SK-N-SH treated with all-trans-retinoic acid at 6 μM for 48 hours (cell line): ENCODE measurements at regions not wholly inside any gene's neighbourhood (a gene's known extent, or its start where the extent isn't known, plus 50 kb on each side); places are given as distances from the start of the nearest gene placed in this dataset.

ENCODE experiments used
- ATAC-seq: fragments of 200-7000 bp; cut with Tn5 transposase; 3 replicates; pipeline ENCODE4 v1.9.1; 2020; ENCODE audit warnings: mild to moderate bottlenecking, moderate library complexity
- BACH2 ChIP-seq: fragments of 250-450 bp; sonication (Bioruptor Pico); IDR thresholded peaks from 2 replicates; pipeline ENCODE4 v1.9.0; 2021; ENCODE audit warnings: mild to moderate bottlenecking, borderline replicate concordance
- CSDC2 ChIP-seq: fragments of 250-450 bp; sonication (Bioruptor Pico); IDR thresholded peaks from 2 replicates; pipeline ENCODE4 v1.5.0; 2020; ENCODE audit warnings: mild to moderate bottlenecking, moderate library complexity
- ESRRG ChIP-seq: fragments of 250-450 bp; sonication (Bioruptor Pico); IDR thresholded peaks from 2 replicates; pipeline ENCODE4 v1.6.1; 2021; ENCODE audit warnings: mild to moderate bottlenecking
- GLIS3 ChIP-seq: fragments of 250-450 bp; sonication (Bioruptor Pico); IDR thresholded peaks from 2 replicates; pipeline ENCODE4 v1.5.0; 2020; ENCODE audit warnings: mild to moderate bottlenecking, moderate library complexity
- ISL1 ChIP-seq: fragments of 250-450 bp; sonication (Bioruptor Pico); IDR thresholded peaks from 2 replicates; pipeline ENCODE4 v2.1.2; 2022; ENCODE audit warnings: mild to moderate bottlenecking, moderate library complexity
- OSR1 ChIP-seq: fragments of 250-450 bp; sonication (Bioruptor Pico); IDR thresholded peaks from 2 replicates; pipeline ENCODE4 v1.8.0; 2022; ENCODE audit warnings: moderate library complexity, mild to moderate bottlenecking, inconsistent platforms
- PPARA ChIP-seq: fragments of 250-450 bp; sonication (Bioruptor Pico); IDR thresholded peaks from 2 replicates; pipeline ENCODE4 v1.5.0; 2020; ENCODE audit warnings: mild to moderate bottlenecking, borderline replicate concordance
- RARB ChIP-seq: fragments of 250-450 bp; sonication (Bioruptor Pico); IDR thresholded peaks from 2 replicates; pipeline ENCODE4 v1.8.0; 2021; ENCODE audit warnings: mild to moderate bottlenecking, moderate library complexity
- SNAI2 ChIP-seq: fragments of 250-450 bp; sonication (Bioruptor Pico); IDR thresholded peaks from 2 replicates; pipeline ENCODE4 v1.5.0; 2020; ENCODE audit warnings: mild to moderate bottlenecking, moderate library complexity
- TCF4 ChIP-seq: fragments of 250-450 bp; sonication (Bioruptor Pico); IDR thresholded peaks from 2 replicates; pipeline ENCODE4 v1.8.0; 2021; ENCODE audit warnings: mild to moderate bottlenecking, moderate library complexity, borderline replicate concordance
- TOX ChIP-seq: fragments of 250-450 bp; sonication (Bioruptor Pico); IDR thresholded peaks from 2 replicates; pipeline ENCODE4 v1.8.0; 2021; ENCODE audit warnings: mild to moderate bottlenecking, moderate library complexity, borderline replicate concordance
- ZC3H10 ChIP-seq: fragments of 250-450 bp; sonication (Bioruptor Pico); IDR thresholded peaks from 2 replicates; pipeline ENCODE4 v1.5.1; 2021; ENCODE audit warnings: mild to moderate bottlenecking, moderate library complexity
- ZFP3 ChIP-seq: fragments of 250-450 bp; sonication (Bioruptor Pico); IDR thresholded peaks from 2 replicates; pipeline ENCODE4 v1.5.0; 2020; ENCODE audit warnings: mild to moderate bottlenecking, moderate library complexity
- ZFP30 ChIP-seq: fragments of 450-650 bp; formaldehyde crosslinking; IDR thresholded peaks from 2 replicates; pipeline ENCODE4 v1.5.0; 2022; ENCODE audit warnings: mild to moderate bottlenecking, moderate library complexity
- ZNF565 ChIP-seq: fragments of 450-650 bp; formaldehyde crosslinking; conservative IDR thresholded peaks from 2 replicates; pipeline ENCODE4 v1.5.0; 2020; ENCODE audit warnings: low read depth, mild to moderate bottlenecking, moderate library complexity
- ZNF8 ChIP-seq: fragments of 450-650 bp; formaldehyde crosslinking; IDR thresholded peaks from 2 replicates; pipeline ENCODE4 v1.5.0; 2020; ENCODE audit warnings: mild to moderate bottlenecking, moderate library complexity
- TF ChIP-seq, protein P1 (sequence below): fragments of 250-450 bp; sonication (Bioruptor Pico); IDR thresholded peaks from 2 replicates; pipeline ENCODE4 v1.5.1; 2021; ENCODE audit warnings: mild to moderate bottlenecking, moderate library complexity
- TF ChIP-seq, protein P2 (sequence below): fragments of 250-450 bp; sonication (Bioruptor Pico); IDR thresholded peaks from 2 replicates; pipeline ENCODE4 v1.5.1; 2020; ENCODE audit warnings: low read depth, mild to moderate bottlenecking, moderate library complexity
- TF ChIP-seq, protein P3 (sequence below): fragments of 250-450 bp; sonication (Bioruptor Pico); IDR thresholded peaks from 2 replicates; pipeline ENCODE4 v1.8.0; 2020; ENCODE audit warnings: mild to moderate bottlenecking, moderate library complexity, borderline replicate concordance
- TF ChIP-seq, protein P4 (sequence below): fragments of 250-450 bp; sonication (Bioruptor Pico); IDR thresholded peaks from 2 replicates; pipeline ENCODE4 v1.8.0; 2021; ENCODE audit warnings: low read depth, mild to moderate bottlenecking, moderate library complexity, borderline replicate concordance

DNA sequence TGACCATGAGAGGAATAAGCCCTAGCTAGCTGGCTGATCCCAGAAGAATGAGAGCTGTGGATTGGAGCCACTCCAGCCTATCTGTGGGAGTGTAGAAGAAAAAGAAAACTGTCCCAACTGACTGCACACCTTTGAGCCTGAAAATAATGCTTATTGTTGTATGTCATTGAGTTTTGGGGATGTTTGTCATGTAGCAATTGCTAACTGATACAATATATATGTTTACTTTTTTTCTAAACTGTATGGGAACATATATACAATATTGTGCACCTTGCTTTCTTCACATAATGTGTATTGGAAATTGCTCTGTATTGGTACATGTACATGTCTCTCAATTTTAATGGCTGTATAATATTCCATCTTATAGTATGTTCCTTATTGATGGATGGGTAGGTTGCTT lies 124.0 kb upstream of the NLRP1 start:
- TF ChIP-seq ZFP30 (CRISPR knock-in tag) (no peak), GLIS3 (CRISPR knock-in tag) (no peak), PPARA (CRISPR knock-in tag) (no peak), ZNF8 (CRISPR knock-in tag) (no peak), OSR1 (CRISPR knock-in tag) (no peak), ISL1 (CRISPR knock-in tag) (no peak)
- TF ChIP-seq, protein P1, sequence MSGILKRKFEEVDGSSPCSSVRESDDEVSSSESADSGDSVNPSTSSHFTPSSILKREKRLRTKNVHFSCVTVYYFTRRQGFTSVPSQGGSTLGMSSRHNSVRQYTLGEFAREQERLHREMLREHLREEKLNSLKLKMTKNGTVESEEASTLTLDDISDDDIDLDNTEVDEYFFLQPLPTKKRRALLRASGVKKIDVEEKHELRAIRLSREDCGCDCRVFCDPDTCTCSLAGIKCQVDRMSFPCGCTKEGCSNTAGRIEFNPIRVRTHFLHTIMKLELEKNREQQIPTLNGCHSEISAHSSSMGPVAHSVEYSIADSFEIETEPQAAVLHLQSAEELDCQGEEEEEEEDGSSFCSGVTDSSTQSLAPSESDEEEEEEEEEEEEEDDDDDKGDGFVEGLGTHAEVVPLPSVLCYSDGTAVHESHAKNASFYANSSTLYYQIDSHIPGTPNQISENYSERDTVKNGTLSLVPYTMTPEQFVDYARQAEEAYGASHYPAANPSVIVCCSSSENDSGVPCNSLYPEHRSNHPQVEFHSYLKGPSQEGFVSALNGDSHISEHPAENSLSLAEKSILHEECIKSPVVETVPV (CRISPR knock-in tag), result no peak
- TF ChIP-seq, protein P2, sequence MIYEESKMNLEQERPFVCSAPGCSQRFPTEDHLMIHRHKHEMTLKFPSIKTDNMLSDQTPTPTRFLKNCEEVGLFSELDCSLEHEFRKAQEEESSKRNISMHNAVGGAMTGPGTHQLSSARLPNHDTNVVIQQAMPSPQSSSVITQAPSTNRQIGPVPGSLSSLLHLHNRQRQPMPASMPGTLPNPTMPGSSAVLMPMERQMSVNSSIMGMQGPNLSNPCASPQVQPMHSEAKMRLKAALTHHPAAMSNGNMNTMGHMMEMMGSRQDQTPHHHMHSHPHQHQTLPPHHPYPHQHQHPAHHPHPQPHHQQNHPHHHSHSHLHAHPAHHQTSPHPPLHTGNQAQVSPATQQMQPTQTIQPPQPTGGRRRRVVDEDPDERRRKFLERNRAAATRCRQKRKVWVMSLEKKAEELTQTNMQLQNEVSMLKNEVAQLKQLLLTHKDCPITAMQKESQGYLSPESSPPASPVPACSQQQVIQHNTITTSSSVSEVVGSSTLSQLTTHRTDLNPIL (CRISPR knock-in tag), result no peak
- TF ChIP-seq, protein P3, sequence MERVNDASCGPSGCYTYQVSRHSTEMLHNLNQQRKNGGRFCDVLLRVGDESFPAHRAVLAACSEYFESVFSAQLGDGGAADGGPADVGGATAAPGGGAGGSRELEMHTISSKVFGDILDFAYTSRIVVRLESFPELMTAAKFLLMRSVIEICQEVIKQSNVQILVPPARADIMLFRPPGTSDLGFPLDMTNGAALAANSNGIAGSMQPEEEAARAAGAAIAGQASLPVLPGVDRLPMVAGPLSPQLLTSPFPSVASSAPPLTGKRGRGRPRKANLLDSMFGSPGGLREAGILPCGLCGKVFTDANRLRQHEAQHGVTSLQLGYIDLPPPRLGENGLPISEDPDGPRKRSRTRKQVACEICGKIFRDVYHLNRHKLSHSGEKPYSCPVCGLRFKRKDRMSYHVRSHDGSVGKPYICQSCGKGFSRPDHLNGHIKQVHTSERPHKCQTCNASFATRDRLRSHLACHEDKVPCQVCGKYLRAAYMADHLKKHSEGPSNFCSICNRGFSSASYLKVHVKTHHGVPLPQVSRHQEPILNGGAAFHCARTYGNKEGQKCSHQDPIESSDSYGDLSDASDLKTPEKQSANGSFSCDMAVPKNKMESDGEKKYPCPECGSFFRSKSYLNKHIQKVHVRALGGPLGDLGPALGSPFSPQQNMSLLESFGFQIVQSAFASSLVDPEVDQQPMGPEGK (CRISPR knock-in tag), result no peak
- no peak for ATAC-seq

DNA sequence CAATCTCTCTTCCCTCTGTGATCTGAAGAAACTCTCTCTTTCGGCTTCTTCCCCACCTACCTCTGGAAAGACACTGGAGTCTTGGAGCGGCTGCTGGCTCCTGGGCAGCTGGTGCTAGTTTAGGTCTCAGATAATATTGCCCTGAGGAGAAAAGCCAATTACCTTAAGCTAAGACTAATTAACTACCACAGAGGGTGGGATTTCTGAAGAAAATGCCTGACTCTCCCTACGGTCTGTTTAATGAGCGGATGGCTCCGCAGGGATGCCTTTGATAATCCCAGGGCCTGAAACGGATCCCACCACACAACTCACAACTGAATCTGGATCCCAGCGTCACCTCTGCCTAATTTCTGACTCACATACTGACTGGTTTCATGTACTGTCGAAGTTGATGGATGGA lies 127.0 kb upstream of the NLRP1 start:
- no peak for TF ChIP-seq ZFP3 (CRISPR knock-in tag)
- TF ChIP-seq ESRRG (CRISPR knock-in tag), result no peak
- no peak for TF ChIP-seq SNAI2 (CRISPR knock-in tag)
- no peak for TF ChIP-seq ZNF565 (CRISPR knock-in tag)
- no peak for TF ChIP-seq GLIS3 (CRISPR knock-in tag)
- no peak for TF ChIP-seq TOX (CRISPR knock-in tag)
- no peak for TF ChIP-seq CSDC2 (CRISPR knock-in tag)
- no peak for TF ChIP-seq RARB (CRISPR knock-in tag)
- TF ChIP-seq ZNF8 (CRISPR knock-in tag), result no peak
- TF ChIP-seq, protein P4, sequence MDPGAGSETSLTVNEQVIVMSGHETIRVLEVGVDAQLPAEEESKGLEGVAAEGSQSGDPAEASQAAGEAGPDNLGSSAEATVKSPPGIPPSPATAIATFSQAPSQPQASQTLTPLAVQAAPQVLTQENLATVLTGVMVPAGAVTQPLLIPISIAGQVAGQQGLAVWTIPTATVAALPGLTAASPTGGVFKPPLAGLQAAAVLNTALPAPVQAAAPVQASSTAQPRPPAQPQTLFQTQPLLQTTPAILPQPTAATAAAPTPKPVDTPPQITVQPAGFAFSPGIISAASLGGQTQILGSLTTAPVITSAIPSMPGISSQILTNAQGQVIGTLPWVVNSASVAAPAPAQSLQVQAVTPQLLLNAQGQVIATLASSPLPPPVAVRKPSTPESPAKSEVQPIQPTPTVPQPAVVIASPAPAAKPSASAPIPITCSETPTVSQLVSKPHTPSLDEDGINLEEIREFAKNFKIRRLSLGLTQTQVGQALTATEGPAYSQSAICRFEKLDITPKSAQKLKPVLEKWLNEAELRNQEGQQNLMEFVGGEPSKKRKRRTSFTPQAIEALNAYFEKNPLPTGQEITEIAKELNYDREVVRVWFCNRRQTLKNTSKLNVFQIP (CRISPR knock-in tag), result no peak
- no peak for ATAC-seq

DNA sequence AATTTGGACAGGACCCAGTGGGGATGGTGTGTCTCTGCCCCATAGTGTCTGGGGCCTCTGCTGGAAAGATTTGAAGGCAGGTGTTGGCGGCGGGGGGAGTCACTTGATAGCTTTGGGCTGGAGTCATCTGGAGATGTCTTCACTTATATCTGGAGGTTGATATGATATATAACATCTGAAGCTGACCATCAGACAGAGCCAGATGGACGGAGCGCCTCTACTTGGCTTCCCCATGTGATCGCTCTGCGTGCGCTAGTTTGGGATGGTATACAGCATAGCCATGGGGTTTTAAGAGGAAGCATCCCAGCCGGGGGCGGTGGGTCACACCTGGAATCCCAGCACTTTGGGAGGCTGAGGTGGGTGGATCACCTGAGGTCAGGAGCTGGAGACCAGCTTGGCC lies 130.7 kb upstream of the NLRP1 start:
- TF ChIP-seq CSDC2 (CRISPR knock-in tag) (no peak), PPARA (CRISPR knock-in tag) (no peak), ZC3H10 (no peak), TCF4 (CRISPR knock-in tag) (no peak), ZNF8 (CRISPR knock-in tag) (no peak), GLIS3 (CRISPR knock-in tag) (no peak), SNAI2 (CRISPR knock-in tag) (no peak), RARB (CRISPR knock-in tag) (no peak), ESRRG (CRISPR knock-in tag) (no peak), OSR1 (CRISPR knock-in tag) (no peak), BACH2 (CRISPR knock-in tag) (no peak), ISL1 (CRISPR knock-in tag) (no peak)
- TF ChIP-seq, protein P4 (CRISPR knock-in tag), result no peak
- TF ChIP-seq, protein P2 (CRISPR knock-in tag), result no peak
- TF ChIP-seq, protein P1 (CRISPR knock-in tag), result no peak
- no peak for ATAC-seq
